ENCODE measurements at regions not wholly inside any gene's neighbourhood (a gene's known extent, or its start where the extent isn't known, plus 50 kb on each side); places are given as distances from the start of the nearest gene placed in this dataset.

DNA sequence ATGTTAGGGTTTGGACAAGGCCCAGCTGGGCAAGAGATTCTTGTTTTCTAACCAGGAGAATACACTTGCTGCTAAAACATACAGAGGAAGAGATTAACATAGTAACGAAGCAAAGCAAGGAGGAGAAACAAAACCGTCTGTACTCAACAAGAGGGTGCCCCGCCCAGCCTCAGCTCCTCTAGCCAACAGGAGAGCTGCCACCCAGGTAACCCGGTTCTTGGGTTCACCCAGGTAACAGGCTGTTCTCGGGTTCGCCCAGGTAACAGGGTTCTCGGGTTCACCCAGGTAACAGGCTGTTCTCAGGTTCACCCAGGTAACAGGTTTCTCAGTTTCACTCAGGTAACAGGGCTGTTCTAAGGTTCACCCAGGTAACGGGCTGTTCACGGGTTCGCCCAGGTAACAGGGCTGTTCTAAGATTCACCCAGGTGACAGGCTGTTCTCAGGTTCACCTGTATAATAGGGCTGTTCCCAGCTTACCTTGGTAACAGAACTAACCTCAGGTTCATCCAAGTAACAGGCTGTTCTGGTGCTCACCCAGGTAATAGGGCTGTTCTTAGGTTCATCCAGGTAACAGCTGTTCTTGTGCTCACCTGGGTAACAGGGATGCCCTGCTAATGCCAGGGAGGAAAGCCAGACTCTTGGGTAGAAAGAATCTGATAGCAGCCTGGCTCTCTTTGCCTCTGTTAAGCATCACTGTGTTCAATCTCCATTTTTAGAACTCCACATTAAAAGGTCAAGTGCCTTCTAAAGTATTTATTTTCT is 271.6 kb downstream of the SYK start:
- DNase-seq, result no peak

- no peak for DNase-seq
These were observed 272.5 kb downstream of the SYK start for GRCh38 chr9:91073811-91074771.

DNA sequence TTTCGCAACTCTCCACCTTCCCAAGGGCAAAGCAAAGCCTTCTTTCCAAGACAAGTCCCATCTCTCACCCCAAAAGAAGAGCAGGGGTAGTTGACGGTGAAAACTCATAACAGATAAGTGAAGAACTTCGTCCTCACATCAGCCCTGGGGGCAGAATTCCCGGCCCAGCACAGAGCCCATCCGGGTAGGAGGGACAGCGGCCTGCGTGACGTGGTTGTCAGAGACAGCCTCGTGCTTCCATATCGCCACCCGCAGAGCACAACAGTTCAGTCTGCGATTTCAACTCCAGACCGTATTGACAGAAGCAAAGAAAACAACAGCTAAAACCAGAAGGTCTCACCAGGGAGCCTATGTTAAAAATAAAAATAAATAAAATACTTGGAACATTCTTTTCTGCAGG is 273.2 kb downstream of the SYK start:
- no peak for DNase-seq

- no peak for DNase-seq
These were observed 273.7 kb downstream of the SYK start for GRCh38 chr9:91075279-91075678.

GRCh38 chr9:91077624-91078368 is 276.2 kb downstream of the SYK start:
- no peak for DNase-seq

DNA sequence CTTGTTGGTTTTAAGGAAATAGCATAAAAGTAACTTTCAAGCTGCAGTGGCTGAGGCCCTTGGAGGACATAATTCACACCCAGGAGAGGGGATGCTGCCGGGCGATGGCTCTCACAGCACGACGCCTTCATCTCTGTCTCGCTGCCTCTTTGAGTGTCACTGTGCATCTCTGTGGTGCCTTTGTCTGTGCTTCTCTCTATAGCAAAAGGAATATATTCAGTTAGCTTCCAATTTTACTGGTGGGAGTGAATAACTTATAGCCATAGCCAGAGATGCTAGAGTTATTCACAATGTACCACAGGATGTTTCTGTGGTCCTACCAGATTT is 276.7 kb downstream of the SYK start:
- no peak for DNase-seq

GRCh38 chr9:91082731-91083130 is 279.0 kb downstream of the AUH start:
- no peak for DNase-seq

DNA sequence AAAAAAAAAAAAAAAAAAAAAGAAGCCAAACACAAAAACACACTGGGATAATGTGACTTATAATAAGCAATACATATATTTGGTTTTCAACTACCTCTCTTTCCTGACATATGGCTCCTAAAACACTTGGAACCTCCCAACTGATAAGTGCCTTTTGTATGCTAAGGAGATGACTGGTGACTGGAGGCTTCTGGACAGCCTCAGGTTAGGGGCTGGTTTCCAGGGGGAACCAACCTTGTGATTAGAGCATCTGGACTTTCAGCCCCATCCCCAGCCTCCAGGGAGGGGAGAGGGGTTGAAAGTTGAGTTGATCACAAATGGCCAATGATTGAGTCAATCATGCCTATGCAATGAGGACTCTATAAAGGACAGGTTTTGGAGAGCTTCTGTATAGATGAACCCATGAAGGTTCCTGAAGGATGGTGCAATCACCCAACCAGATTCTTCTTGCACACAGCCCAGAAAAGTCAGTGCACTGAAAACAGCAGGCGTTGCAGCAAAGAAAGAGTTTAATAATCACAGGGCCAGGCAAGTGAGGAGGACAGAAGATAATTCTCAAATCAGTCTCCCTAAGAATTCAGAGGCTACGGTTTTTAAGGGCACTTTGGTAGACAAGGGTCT is 276.7 kb downstream of the AUH start:
- DNase-seq, result no peak

GRCh38 chr9:91085517-91086291 is 276.0 kb downstream of the AUH start:
- DNase-seq, result peak; percentile 10

DNA sequence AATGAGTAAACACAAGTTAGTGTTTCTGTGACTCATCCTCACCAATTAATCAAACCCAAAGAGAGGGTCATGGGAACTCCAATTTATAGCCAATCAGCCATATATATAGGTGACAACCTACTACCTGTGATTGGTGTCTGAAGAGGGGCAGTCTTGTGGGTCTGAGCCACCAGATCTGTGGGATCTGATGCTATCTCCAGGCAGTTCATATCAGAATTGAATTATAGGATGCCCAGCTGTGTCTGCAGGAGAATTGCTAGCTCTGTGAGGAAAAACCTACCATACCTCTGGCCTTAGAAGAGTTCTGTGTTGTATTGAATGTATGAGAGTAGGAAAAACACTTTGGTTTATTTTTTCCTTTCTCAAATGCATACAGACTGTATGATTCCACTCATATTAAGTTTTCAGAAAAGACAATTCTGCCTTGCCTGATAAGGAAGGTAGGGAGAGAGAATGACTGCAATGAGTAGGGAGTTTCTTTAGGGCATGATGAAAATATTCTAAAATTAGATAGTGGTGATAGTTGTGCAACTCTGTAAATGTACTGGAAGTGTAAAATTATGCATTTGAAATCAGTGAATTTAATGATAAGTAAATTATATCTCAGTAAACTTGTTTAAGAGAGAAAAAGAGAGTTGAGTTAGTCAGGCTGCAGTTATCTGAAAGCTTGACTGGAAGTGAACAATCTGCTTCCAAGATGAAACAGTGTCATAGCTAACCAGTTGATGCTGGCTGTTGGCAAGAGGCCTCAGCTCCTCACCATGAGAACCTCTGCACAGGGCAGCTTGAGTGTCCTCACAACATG is 274.9 kb downstream of the AUH start:
- DNase-seq, result no peak

DNA sequence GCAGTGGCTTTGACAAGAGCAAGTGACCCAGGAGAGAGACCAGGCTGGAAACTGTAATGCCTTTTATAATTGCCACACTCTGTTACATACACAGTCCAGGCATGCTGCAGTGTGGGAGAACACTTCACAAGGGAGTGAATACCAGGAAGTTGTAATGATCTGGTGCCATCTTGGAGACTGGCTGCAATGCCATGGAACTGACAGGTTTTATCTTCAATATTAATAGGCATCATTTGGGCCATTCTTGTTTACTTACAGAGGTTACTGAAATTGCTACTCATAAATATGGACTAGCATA is 274.3 kb downstream of the AUH start:
- no peak for DNase-seq

DNA sequence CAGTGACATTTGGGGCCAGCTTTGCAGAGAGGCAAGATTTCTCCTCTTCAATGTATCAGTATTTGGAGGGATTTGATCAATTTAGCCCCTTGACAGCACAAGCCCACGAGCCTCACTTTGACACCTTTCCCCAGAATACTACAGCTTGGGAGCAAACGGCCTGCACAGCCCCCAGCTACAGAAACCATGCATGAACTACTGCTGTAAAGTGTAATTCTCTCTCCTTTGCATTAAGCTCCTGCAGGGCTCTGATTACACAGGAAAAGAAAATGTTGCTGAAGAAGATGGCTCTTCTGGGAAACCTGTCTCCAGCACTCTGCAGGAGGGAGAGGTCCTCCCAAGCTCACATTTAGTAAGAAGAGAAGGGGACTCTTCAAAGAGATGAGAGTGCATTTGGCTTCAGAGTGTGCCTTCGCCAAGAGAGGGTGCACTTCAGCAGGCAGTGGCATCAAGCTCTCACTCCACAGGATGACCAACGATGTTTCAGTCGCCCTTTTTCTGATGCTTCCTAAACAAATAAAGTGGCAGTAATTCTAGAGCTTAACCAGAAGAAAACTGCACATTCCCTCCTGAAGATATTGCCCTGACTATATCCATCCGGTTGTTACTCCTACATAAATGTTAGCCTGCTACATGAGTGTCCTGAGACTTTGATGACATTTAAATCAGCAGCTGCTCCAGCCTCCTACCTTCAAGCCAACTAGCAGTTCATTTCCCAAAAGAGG is 272.2 kb downstream of the AUH start:
- DNase-seq, result peak; percentile 31

GRCh38 chr9:91090130-91090410 is 271.6 kb downstream of the AUH start:
- DNase-seq, result no peak

DNA sequence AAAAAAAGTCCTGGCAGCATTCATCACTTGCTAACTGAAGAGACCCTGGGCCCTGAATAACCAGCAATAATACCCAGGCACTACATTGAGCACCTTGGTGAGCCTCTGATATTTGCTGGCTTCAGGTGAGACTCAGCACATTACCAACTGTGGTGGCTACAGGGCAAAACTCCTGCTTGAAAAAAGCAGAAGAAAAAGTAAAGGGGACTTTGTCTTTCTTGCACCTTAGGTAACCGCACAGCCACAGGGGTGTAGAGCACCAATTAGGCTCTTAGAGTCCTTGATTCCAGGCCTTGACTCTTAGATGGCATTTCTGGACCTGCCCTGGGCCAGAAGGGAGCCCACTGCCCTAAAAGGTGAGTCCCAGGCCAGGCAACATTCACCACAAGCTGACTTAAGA is 269.5 kb downstream of the AUH start:
- no peak for DNase-seq

DNA sequence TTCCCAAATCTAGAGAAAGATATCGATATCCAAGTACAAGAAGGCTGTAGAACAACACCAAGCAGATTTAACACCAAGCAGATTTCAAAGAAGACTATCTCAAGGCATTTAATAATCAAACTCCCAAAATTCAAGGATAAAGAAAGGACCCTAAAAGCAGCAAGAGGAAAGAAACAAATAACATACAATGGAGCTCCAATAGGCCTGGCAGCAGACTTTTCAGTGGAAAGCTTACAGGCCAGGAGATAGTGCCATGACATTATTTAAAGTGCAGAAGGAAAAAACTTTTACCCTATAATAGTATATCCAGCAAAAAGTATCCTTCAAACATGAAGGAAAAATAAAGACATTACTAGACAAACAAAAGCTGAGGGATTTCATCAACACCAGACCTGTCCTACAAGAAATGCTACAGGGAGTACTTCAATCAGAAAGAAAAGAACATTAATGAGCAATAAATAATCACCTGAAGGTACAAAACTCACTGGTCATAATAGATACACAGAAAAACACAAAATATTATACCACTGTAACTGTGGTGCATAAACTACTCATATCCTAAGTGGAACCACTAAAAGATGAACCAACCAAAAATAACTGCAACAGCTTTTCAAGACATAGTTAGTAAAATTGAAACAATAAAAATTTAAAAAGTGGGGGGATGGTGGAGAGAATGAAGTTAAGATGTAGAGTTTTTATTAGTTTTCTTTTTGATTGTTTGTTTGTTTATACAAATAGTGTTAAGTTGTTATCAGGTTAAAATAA is 267.2 kb downstream of the AUH start:
- DNase-seq, result peak; percentile 68

- DNase-seq, result no peak
These were observed 263.4 kb downstream of the AUH start for GRCh38 chr9:91098203-91098850.

GRCh38 chr9:91099436-91099835 is 262.3 kb downstream of the AUH start:
- no peak for DNase-seq

DNA sequence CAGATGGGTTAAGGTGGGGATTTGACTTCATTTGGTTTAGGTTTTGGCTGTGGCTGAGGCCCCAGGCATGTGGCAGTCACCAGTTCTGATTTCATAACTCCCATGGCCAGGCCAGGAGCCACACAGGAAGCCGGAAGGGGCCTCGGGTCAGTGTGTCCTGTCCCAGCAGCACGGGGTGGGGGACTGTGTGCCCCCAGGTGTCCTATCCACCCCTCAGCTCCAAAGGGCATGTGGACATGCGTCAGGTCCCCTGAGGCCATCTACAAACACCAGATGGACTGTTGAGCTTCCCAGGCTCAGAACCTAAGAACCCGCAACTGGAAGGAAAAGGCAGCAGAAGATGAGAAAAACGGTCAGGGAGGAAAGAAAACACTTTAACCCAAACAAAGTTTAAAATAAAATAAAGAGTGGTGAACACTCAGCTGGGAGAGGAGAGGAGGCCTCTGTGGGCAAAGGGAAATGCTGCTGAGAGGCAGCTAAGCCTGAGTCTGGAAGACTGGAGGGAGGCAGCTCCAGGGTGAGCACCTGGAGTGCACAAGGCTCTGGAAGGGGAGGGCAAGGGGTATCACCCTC is 260.8 kb downstream of the AUH start:
- DNase-seq, result peak; percentile 14

- DNase-seq, result peak; percentile 88
These were observed 260.0 kb downstream of the AUH start for GRCh38 chr9:91101611-91102168.

Data from activated CD4-positive, alpha-beta T cell treated with anti-CD3 and anti-CD28 coated beads, Interleukin-2, amount 50 U/mL, for 16 hours (primary cell).